Adrenal gland (tissue), 9 donors: ENCODE measurements at regions not wholly inside any gene's neighbourhood (a gene's known extent, or its start where the extent isn't known, plus 50 kb on each side); places are given as distances from the start of the nearest gene placed in this dataset.

Experiments used
- DNase-seq, 7 donors: peaks; one replicate each; pipeline ENCODE4 v3.0.0-alpha.2; 2019 to 2020
- H3K27ac ChIP-seq, 5 donors: fragments of 200-600 bp; sonication (generic) in 4 of 5; 1 replicate in 3 of 5; 2 replicates in 2 of 5; pipeline versions ENCODE4 v1.5.1 to v1.8.0; 2016 to 2020; ENCODE audit warnings: mild to moderate bottlenecking in 1 of 5
- H3K27me3 ChIP-seq: fragments of 200-600 bp; 2 replicates; pipeline ENCODE4 v1.8.0; 2021
- H3K36me3 ChIP-seq, 2 donors: fragments of 200-600 bp; replicated peaks in 1 of 2; 1 replicate in 1 of 2; 2 replicates in 1 of 2; pipeline versions ENCODE4 v1.5.1 to v1.8.0; 2018 to 2022
- H3K4me1 ChIP-seq, 2 donors: fragments of 200-600 bp; replicated peaks in 1 of 2; 1 replicate in 1 of 2; 2 replicates in 1 of 2; pipeline versions ENCODE4 v1.5.1 to v1.8.0; 2018 to 2021
- H3K4me3 ChIP-seq, 4 donors: fragments of 200-600 bp; sonication (generic) in 3 of 4; one replicate each; pipeline ENCODE4 v1.5.1; 2016 to 2018
- H3K9me3 ChIP-seq, 3 donors: fragments of 200-600 bp; sonication (generic) in 1 of 3; replicated peaks in 1 of 3; 1 replicate in 2 of 3; 2 replicates in 1 of 3; pipeline versions ENCODE4 v1.5.1 to v1.8.0; 2016 to 2021
- POLR2A ChIP-seq, 2 donors: fragments of 450-650 bp; IDR thresholded peaks; one replicate each; pipeline ENCODE4 v1.6.1; 2017; ENCODE audit warnings: antibody characterized with exemption in 2 of 2, mild to moderate bottlenecking in 2 of 2, moderate library complexity in 1 of 2
- WGBS, 4 donors: extraction: QIAGEN DNeasy Blood & Tissue Kit in 2 of 4; methylation state at CpG; one replicate each; pipeline versions ENCODE4 v1.1.5 to v1.1.7; 2013 to 2017; 5-methylcytosine and 5-hydroxymethylcytosine counted together
- intact Hi-C, 2 donors: fragments of 100-400 bp; cut with DNase I; formaldehyde crosslinking; loops; one replicate each; pipeline versions ENCODE4 v1.14.1 to v1.15.0; 2022 to 2023
- TF ChIP-seq, protein P1 (sequence below), 6 experiments: fragments of 450-650 bp in 4 of 6; fragments of 200-600 bp in 2 of 6; sonication (generic) in 1 of 6; IDR thresholded peaks; 1 replicate in 5 of 6; 2 replicates in 1 of 6; pipeline versions ENCODE4 v1.5.1 to v1.8.0; 2016 to 2021; ENCODE audit warnings: antibody characterized with exemption in 6 of 6, mild to moderate bottlenecking in 2 of 6, moderate library complexity in 1 of 6
- donor health status: healthy with polysubstance abuse.
- donor health status: Bipolar disorder and iron deficiency.
- donor health status: DM: yes; HTN: yes; CAD: no.
- donor health status: DM: no; HTN: no; CAD: no.
- donor health status: DM: no; HTN: no; CAD: no.

DNA sequence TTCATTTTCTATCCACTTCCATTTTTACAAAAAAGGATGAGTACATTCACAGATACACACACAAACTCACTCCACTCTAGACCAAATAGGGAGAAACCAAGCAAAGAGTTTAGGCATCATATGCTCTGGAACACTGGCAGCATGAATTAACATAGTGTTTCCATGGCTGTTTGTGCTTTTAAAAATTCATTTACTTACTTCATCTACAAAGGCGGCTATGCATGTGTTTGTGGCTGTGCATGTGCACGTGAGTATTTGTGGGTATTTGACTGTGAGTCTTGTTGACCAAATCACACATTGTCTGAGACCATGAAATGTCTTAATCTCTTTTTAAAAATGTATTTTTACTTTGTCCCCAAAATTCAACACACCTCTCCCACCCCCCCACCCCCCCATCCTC is 203.0 kb upstream of the SESN3 start:
- H3K4me1 ChIP-seq, result peaks cover 0 to 3% of the 10 kb centered on the region in 2 donors
- DNase-seq, result no peak
- H3K27me3 ChIP-seq, result no peaks in the 10 kb centered on the region
- intact Hi-C loops, result no loop called here
- 89 to 98% (median 95%) methylated on average over 2 of the region's 2 CpGs for WGBS, 4 donors
- no peaks in the 10 kb centered on the region for H3K36me3 ChIP-seq
- no peak for TF ChIP-seq POLR2A (IDR thresholded peaks at IDR 0.05)
- TF ChIP-seq, protein P1, sequence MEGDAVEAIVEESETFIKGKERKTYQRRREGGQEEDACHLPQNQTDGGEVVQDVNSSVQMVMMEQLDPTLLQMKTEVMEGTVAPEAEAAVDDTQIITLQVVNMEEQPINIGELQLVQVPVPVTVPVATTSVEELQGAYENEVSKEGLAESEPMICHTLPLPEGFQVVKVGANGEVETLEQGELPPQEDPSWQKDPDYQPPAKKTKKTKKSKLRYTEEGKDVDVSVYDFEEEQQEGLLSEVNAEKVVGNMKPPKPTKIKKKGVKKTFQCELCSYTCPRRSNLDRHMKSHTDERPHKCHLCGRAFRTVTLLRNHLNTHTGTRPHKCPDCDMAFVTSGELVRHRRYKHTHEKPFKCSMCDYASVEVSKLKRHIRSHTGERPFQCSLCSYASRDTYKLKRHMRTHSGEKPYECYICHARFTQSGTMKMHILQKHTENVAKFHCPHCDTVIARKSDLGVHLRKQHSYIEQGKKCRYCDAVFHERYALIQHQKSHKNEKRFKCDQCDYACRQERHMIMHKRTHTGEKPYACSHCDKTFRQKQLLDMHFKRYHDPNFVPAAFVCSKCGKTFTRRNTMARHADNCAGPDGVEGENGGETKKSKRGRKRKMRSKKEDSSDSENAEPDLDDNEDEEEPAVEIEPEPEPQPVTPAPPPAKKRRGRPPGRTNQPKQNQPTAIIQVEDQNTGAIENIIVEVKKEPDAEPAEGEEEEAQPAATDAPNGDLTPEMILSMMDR (IDR thresholded peaks at IDR 0.05), result no peak
- no peak overlapping the region for H3K27ac ChIP-seq
- H3K9me3 ChIP-seq, result no peaks in the 10 kb centered on the region
- H3K4me3 ChIP-seq, result no peak overlapping the region

DNA sequence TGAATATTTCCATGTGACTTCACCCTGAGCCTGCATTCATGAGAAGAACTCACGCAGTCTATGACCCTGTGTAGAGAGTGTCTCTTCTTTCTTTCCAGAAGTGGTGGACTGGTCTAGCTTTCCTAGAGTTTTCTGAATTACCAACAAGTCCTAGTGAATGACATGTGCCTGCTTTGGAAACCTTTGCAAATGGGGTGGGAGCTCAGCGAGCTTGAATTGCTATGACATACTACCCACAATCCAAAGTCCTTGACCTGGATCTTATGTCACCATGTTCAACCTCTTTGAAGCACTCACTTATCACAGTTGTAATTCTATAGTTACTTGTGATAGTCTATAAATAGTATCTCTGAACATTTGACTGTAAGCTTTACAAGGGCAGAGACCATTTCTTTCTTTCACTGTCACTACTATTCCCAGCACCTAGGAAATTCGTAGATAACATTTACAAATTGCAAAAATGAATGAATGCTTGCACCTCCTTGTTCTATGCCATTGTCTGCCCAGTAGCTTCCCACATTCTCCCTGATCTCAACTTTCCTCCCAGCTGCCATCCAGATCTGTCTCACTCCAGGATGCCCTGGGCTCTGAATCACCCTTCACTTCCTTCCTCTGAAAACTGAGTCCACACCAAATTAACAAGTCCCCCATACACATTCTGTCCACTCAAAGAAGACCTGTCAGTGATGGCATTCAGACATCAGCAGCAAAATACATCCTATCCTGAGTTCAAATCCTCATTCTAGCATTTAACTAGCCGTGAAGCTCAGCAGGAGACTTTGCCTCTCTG is 201.9 kb upstream of the SESN3 start:
- Histone ChIP-seq H3K36me3 (no peaks in the 10 kb centered on the region), H3K27ac (no peak overlapping the region), H3K4me1 (peaks cover 0 to 3% of the 10 kb centered on the region in 2 donors), H3K27me3 (no peaks in the 10 kb centered on the region), H3K9me3 (no peaks in the 10 kb centered on the region), H3K4me3 (no peak overlapping the region)
- TF ChIP-seq, protein P1 (IDR thresholded peaks at IDR 0.05), result no peak
- no peak for DNase-seq
- 80 to 86% (median 83%) methylated on average over 4 of the region's 4 CpGs for WGBS, 4 donors
- intact Hi-C loops, result no loop called here

DNA sequence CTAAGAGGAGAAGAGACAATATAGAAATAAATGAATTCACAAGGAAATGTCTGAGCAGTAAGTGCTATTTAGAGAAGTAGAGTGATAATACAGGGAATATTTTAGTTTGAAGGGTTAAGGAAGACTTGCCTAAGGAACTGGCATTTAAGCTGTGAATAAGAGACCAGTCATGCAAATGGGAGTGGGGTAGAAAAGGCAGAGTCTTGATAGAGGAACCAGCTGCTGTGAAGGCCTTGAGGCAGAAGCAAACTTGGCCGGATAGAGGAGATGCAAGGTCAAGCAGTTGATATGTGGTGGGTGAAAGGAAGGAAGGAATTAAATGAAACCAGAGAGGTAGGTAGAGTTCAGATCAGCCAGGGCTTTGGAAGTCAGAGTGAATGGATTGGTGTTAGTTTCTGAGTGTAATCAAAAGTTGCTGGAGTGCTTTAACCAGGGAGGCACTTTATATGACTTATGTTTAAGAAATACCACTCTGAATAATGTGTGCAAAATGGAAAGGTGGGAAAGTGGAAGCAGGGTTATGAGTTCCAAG is 198.4 kb upstream of the SESN3 start:
- no peak overlapping the region for H3K27ac ChIP-seq
- H3K9me3 ChIP-seq, result no peaks in the 10 kb centered on the region
- H3K4me3 ChIP-seq, result no peak overlapping the region
- no peak for DNase-seq
- TF ChIP-seq, protein P1 (IDR thresholded peaks at IDR 0.05), result no peak
- no peak for TF ChIP-seq POLR2A (IDR thresholded peaks at IDR 0.05)
- intact Hi-C loops, result no loop called here
- H3K36me3 ChIP-seq, result no peaks in the 10 kb centered on the region
- 32 to 57% (median 41%) methylated on average over 1 of the region's 1 CpG for WGBS, 4 donors
- H3K4me1 ChIP-seq, result peaks cover 0 to 3% of the 10 kb centered on the region in 2 donors
- peaks cover 6% of the 10 kb centered on the region for H3K27me3 ChIP-seq

DNA sequence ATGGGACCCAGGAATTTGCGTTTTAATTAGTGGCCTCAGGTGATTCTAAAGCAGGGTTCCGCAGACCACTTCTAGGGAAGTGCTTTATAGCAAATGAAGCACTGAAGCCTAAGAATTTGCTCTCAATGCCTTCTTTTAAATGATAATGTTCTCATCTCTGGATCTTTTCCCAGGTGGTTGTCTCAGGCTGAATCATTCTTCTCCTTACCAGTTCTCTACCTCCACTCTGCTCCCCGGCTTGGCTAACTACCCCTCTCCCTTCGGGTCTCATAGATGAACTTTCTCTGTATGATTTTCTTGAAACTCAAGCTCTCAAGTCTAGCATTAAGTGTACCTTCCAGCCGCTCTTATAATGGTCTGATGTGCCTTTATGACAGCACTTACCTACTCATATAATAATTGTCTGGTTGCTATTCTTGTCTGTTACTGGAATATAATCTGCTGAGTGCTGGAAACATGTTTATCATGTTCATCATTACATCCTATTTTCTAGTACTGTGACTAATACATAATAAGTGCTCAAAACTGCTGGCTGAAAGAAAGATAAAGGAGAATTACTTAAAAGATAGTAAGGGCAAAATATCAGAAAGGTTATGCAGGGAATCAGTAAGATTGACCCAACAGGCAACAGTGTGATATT is 195.9 kb upstream of the SESN3 start:
- 84 to 87% (median 85%) methylated on average over 5 of the region's 5 CpGs for WGBS, 4 donors
- TF ChIP-seq, protein P1 (IDR thresholded peaks at IDR 0.05), result no peak
- TF ChIP-seq POLR2A (IDR thresholded peaks at IDR 0.05), result no peak
- H3K9me3 ChIP-seq, result no peaks in the 10 kb centered on the region
- no peak overlapping the region for H3K4me3 ChIP-seq
- H3K36me3 ChIP-seq, result no peaks in the 10 kb centered on the region
- H3K27ac ChIP-seq, result no peak overlapping the region
- H3K4me1 ChIP-seq, result no peaks in the 10 kb centered on the region
- peaks cover 6% of the 10 kb centered on the region for H3K27me3 ChIP-seq
- no peak for DNase-seq
- intact Hi-C loops, result no loop called here
